Lower leg skin (tissue), 3 donors: ENCODE measurements at regions not wholly inside any gene's neighbourhood (a gene's known extent, or its start where the extent isn't known, plus 50 kb on each side); places are given as distances from the start of the nearest gene placed in this dataset.

ENCODE experiments used
- CTCF ChIP-seq, 3 donors: fragments of 450-650 bp; IDR thresholded peaks; one replicate each; pipeline ENCODE4 v1.5.1; 2016; ENCODE audit warnings: antibody characterized with exemption in 3 of 3, mild to moderate bottlenecking in 3 of 3, moderate library complexity in 2 of 3
- POLR2A ChIP-seq, 2 donors: fragments of 450-650 bp; IDR thresholded peaks; one replicate each; pipeline ENCODE4 v1.6.1; 2016 to 2017; ENCODE audit warnings: antibody characterized with exemption in 2 of 2, mild to moderate bottlenecking in 1 of 2, moderate library complexity in 1 of 2

GRCh38 chr16:62130101-62130500 lies 93.9 kb upstream of the CDH8 start:
- TF ChIP-seq CTCF (IDR thresholded peaks at IDR 0.05) (no peak), POLR2A (IDR thresholded peaks at IDR 0.05) (no peak)
